ENCODE measurements at regions not wholly inside any gene's neighbourhood (a gene's known extent, or its start where the extent isn't known, plus 50 kb on each side); places are given as distances from the start of the nearest gene placed in this dataset.

- CTCF ChIA-PET: interaction anchor here (1.5 kb wide), 1 partner anchor 113 kb away, joined by 3 read pairs; no protein-coding TSS in a partner anchor
- RAD21 ChIA-PET (ENCODE audit: unreplicated experiment): no interaction called here
- 32% methylated on average over 9 of the region's 9 CpGs for WGBS (ENCODE audit: insufficient coverage, insufficient replicate concordance, low lambda C conversion rate, missing lambda C conversion rate)
These were observed 51.5 kb upstream of the GPRIN3 start for GRCh38 chr4:89358935-89359638.

More at GRCh38 chr4:89358935-89359638, 51.5 kb upstream of the GPRIN3 start:
- intact Hi-C loops (cut with micrococcal nuclease; ENCODE audit: unreplicated experiment): no loop called here
- ATAC-seq (no peak), DNase-seq (ENCODE audit: low read depth, low spot score) (no peak), FAIRE-seq (no peak)
- Histone ChIP-seq H3K9ac (ENCODE audit: control insufficient read depth, insufficient read depth, low read length) (no peak overlapping the region), H2AFZ (ENCODE audit: control insufficient read depth, low read depth, low read length) (no peak overlapping the region), H3K27ac (ENCODE audit: control insufficient read depth, insufficient read depth) (no peak overlapping the region), H3K36me3 (ENCODE audit: control insufficient read depth in 2 of 2, insufficient read depth in 2 of 2, low read length in 1 of 2) (no peaks in the 10 kb centered on the region), H3K4me2 (ENCODE audit: control insufficient read depth, insufficient read depth) (no peak overlapping the region), H3K79me2 (ENCODE audit: control insufficient read depth, insufficient read depth, low read length) (no peaks in the 10 kb centered on the region), H3K4me1 (ENCODE audit: control insufficient read depth, insufficient read depth, low read length) (no peaks in the 10 kb centered on the region), H4K20me1 (ENCODE audit: control insufficient read depth, insufficient read depth) (no peaks in the 10 kb centered on the region), H3K4me3 (no peak overlapping the region), H3K27me3 (replicated peaks in 1 of 2; ENCODE audit: control insufficient read depth in 2 of 2, insufficient read depth in 2 of 2, low read length in 1 of 2) (no peaks in the 10 kb centered on the region), H3K9me3 (replicated peaks; ENCODE audit: control insufficient read depth, insufficient read depth, low read length) (no peaks in the 10 kb centered on the region)
- POLR2A ChIA-PET: no interaction called here
- in situ Hi-C loops (cut with MboI): no loop called here
- BruUV-seq (replicated peaks): no TSS peak
- SMC1A ChIA-PET (ENCODE audit: uncharacterized antibody, unreplicated experiment): no interaction called here
- TF ChIP-seq IRF4 (IDR thresholded peaks at IDR 0.05; ENCODE audit: low read depth, low read length) (no peak), CBX3 (IDR thresholded peaks at IDR 0.05; ENCODE audit: borderline replicate concordance, low read depth) (no peak), KAT2A (conservative IDR thresholded peaks at IDR 0.05; ENCODE audit: control insufficient read depth, low read depth, low read length) (no peak), NKRF (conservative IDR thresholded peaks at IDR 0.05) (no peak), E4F1 (IDR thresholded peaks at IDR 0.05; ENCODE audit: borderline replicate concordance, partially characterized antibody) (no peak), RB1 (IDR thresholded peaks at IDR 0.05; ENCODE audit: borderline replicate concordance) (no peak), SUZ12 (IDR thresholded peaks at IDR 0.05; ENCODE audit: unreplicated experiment) (no peak), ZNF274 (IDR thresholded peaks at IDR 0.05; ENCODE audit: insufficient read depth, insufficient read length) (no peak), SPI1 (IDR thresholded peaks at IDR 0.05; ENCODE audit: borderline replicate concordance, insufficient read depth, low read depth, low read length) (no peak), BCL3 (IDR thresholded peaks at IDR 0.05; ENCODE audit: borderline replicate concordance, insufficient read depth, low read depth, low read length, poor library complexity, severe bottlenecking) (no peak)
